ENCODE measurements at regions not wholly inside any gene's neighbourhood (a gene's known extent, or its start where the extent isn't known, plus 50 kb on each side); places are given as distances from the start of the nearest gene placed in this dataset.

DNA sequence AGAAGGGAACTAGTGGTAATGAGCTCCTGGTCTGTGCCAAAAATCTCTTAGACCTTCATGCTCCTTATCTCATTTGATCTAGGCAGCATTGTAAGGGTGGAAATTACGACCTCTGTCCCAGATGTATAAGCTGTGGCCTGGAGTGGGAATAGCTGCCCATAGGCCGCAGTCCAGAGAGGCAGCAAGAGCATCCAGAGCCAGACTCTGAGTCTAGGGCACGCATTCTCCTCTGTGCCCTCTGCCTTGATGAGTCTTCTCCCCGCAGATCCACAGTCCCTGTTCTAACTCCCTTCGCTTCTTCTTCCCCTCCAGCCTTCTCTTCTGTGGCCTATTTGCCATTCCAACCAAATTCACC lies 304.6 kb downstream of the MYCN start:
- TF ChIP-seq, protein P1, sequence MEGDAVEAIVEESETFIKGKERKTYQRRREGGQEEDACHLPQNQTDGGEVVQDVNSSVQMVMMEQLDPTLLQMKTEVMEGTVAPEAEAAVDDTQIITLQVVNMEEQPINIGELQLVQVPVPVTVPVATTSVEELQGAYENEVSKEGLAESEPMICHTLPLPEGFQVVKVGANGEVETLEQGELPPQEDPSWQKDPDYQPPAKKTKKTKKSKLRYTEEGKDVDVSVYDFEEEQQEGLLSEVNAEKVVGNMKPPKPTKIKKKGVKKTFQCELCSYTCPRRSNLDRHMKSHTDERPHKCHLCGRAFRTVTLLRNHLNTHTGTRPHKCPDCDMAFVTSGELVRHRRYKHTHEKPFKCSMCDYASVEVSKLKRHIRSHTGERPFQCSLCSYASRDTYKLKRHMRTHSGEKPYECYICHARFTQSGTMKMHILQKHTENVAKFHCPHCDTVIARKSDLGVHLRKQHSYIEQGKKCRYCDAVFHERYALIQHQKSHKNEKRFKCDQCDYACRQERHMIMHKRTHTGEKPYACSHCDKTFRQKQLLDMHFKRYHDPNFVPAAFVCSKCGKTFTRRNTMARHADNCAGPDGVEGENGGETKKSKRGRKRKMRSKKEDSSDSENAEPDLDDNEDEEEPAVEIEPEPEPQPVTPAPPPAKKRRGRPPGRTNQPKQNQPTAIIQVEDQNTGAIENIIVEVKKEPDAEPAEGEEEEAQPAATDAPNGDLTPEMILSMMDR (IDR thresholded peaks at IDR 0.05; ENCODE audit: poor library complexity, severe bottlenecking): no peak
- TF ChIP-seq POLR2AphosphoS5 (IDR thresholded peaks at IDR 0.05) (no peak), EP300 (conservative IDR thresholded peaks at IDR 0.05; ENCODE audit: poor library complexity, severe bottlenecking) (no peak), TAF1 (IDR thresholded peaks at IDR 0.05; ENCODE audit: low read depth) (no peak), MXI1 (conservative IDR thresholded peaks at IDR 0.05; ENCODE audit: poor library complexity, severe bottlenecking) (no peak)
